ENCODE measurements at regions not wholly inside any gene's neighbourhood (a gene's known extent, or its start where the extent isn't known, plus 50 kb on each side); places are given as distances from the start of the nearest gene placed in this dataset.

GRCh38 chr5:143638654-143639053, 173.3 kb upstream of the HMHB1 start:
- TF ChIP-seq CTCF (conservative IDR thresholded peaks at IDR 0.05; ENCODE audit: low read length) (no peak), EZH2phosphoT487 (IDR thresholded peaks at IDR 0.05; ENCODE audit: borderline replicate concordance) (no peak)
